Fibroblast of the aortic adventitia (primary cell): ENCODE measurements at regions not wholly inside any gene's neighbourhood (a gene's known extent, or its start where the extent isn't known, plus 50 kb on each side); places are given as distances from the start of the nearest gene placed in this dataset.
"Not testable (repeated sequence)": the region's sequence is repeated elsewhere in the genome, so short reads cannot be mapped to it uniquely, and the experiment has no call there.

Experiments
- DNase-seq: peaks from one replicate; pipeline ENCODE4 v3.0.0-alpha.2; 2010; ENCODE audit warnings: low read depth
- H3K4me3 ChIP-seq: 2 replicates; pipeline ENCODE4 v1.5.1; 2011; ENCODE audit warnings: low read depth, mild to moderate bottlenecking, control low read depth, low read length, moderate library complexity
- TF ChIP-seq, protein P1 (sequence below): IDR thresholded peaks from 2 replicates; pipeline ENCODE4 v1.5.1; 2011; ENCODE audit warnings: mild to moderate bottlenecking, low read length, control low read depth, inconsistent platforms; ENCODE audit not compliant: insufficient read depth

DNA sequence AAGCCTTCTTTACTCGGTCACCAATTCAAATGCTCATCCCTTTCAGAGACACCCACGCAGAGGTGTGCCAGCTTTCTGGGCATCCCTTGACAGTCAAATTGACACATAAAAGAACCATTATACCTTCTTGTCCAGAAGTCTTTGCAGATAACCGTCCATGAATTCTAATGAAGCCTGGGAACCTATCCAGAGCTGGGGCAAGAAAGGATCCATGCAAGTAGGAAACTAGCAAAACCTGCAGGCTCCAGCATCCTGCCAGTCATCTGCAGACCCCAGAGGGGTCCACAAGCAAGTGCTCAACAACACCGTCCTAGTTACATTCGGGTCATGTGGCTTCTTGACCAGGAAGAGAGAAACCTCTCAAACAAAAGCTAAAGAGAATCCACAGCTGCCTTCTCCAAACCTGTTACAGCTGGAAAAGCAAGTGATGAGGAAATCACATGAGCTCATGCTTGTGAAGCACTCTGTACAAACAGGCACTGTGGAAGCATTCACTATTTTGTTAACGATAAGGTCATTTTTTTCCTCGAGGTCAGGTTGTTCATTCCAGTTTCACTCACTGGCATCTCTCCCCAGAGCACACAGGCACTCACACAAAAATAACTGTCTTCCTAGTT, 80.2 kb upstream of the DMRT1 start:
- H3K4me3 ChIP-seq, result no peak overlapping the region
- DNase-seq, result peak; percentile 77
- TF ChIP-seq, protein P1, sequence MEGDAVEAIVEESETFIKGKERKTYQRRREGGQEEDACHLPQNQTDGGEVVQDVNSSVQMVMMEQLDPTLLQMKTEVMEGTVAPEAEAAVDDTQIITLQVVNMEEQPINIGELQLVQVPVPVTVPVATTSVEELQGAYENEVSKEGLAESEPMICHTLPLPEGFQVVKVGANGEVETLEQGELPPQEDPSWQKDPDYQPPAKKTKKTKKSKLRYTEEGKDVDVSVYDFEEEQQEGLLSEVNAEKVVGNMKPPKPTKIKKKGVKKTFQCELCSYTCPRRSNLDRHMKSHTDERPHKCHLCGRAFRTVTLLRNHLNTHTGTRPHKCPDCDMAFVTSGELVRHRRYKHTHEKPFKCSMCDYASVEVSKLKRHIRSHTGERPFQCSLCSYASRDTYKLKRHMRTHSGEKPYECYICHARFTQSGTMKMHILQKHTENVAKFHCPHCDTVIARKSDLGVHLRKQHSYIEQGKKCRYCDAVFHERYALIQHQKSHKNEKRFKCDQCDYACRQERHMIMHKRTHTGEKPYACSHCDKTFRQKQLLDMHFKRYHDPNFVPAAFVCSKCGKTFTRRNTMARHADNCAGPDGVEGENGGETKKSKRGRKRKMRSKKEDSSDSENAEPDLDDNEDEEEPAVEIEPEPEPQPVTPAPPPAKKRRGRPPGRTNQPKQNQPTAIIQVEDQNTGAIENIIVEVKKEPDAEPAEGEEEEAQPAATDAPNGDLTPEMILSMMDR, result no peak

DNA sequence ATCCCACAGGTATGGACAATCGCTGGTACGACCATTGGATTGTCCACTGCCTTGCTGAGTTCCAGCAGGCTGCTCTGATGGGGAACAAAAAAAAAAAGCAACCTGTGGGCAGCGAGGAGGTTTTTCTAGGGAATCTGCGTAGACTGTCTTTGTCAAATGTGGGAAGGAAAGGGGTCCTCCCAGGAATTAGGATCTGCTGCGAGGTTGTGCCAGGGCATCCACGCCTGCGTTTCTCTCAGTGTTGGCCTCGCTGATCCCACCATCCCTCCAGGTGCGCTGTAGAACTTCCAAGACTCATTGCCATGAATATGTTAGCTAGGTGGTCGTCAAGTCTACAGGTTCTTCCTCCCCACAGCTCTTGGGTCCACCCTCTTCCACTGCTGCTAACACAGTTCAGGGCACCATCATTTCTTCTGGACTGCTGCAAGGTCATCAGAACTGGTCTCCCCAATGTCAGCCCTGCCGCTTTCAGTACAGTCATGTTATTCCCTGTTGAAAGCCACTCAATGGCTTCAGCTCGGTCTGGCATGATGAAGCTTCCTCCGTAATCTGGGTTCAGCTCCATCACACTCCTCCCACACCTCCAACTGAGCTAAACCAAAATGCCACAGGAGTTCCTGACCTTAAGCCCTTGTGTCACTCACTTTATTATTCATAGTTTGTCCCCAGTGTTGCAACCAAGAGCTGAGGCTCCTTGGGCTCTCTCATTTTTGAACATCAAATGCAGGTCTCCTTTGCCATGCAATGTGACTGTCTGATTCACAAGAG, 79.5 kb upstream of the DMRT1 start:
- no peak overlapping the region for H3K4me3 ChIP-seq
- DNase-seq, result no peak
- TF ChIP-seq, protein P1, result no peak

DNA sequence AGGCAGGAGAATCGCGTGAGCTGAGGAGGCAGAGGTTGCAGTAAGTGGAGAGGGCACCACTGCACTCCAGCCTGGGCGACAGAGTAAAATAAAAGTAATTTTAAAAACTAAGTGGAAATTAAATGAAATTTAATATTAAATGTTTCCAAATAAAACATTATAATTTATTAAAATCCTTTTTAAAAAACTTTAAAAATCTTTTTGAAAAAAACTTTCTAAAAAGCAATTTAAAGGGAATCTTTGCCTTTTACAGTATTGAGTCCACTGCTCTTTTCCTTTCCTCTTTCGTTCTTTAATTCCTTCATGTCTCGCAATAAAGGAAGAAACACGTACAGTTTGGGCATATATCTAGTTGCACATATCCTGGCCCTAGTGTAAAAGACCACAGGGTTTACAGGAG, 77.8 kb upstream of the DMRT1 start:
- H3K4me3 ChIP-seq, result peak overlapping the region; percentile 2
- TF ChIP-seq, protein P1, result no peak
- no peak for DNase-seq

DNA sequence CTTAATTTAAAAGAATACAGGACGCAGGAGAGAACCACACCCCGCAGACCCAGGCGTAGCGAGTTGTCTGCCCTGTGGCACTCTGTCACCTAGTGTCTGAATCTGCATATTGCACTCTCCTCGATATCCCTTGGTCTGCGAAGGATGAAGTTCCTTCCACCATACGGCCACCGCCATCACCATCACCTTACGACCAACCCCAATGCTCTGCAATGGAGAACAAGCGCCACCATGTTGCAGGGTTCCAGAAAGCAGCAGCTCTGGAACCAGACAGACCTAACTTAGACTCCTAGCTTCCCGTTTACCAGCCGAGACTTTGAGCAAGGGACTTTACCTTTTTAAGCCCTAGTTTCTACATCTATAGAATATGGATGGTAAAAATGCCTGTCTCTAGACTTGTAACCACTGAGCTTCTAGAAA, 77.4 kb upstream of the DMRT1 start:
- TF ChIP-seq, protein P1, result peak; percentile 96
- peak; percentile 90 for DNase-seq
- H3K4me3 ChIP-seq, result peak overlapping the region; percentile 2

GRCh38 chr9:764986-765385, 76.5 kb upstream of the DMRT1 start:
- TF ChIP-seq, protein P1, result no peak
- no peak overlapping the region for H3K4me3 ChIP-seq
- DNase-seq, result no peak

GRCh38 chr9:767061-767561, 74.4 kb upstream of the DMRT1 start:
- DNase-seq, H3K4me3 ChIP-seq: not testable (repeated sequence)

- no peak overlapping the region for H3K4me3 ChIP-seq
- DNase-seq, result no peak
- TF ChIP-seq, protein P1, result no peak
Measured at GRCh38 chr9:776086-776485, 65.4 kb upstream of the DMRT1 start.
